Prostate gland (tissue), 2 donors: ENCODE measurements at regions not wholly inside any gene's neighbourhood (a gene's known extent, or its start where the extent isn't known, plus 50 kb on each side); places are given as distances from the start of the nearest gene placed in this dataset.
A peak's percentile ranks its signal among the peaks of the same experiment; 100 is the strongest.

Source experiments
- DNase-seq: peaks from one replicate; pipeline ENCODE4 v3.0.0-alpha.2; 2019; ENCODE audit warnings: low spot score
- H3K27ac ChIP-seq, 2 donors: fragments of 200-600 bp; sonication (generic); 2 replicates each; pipeline ENCODE4 v1.5.1; 2017 to 2019
- H3K27me3 ChIP-seq: fragments of 200-600 bp; sonication (generic); replicated peaks from 2 replicates; pipeline ENCODE4 v1.5.1; 2019; ENCODE audit not compliant: insufficient read depth
- H3K36me3 ChIP-seq, 2 donors: fragments of 200-600 bp; sonication (generic); 1 replicate in 1 of 2; 2 replicates in 1 of 2; pipeline versions ENCODE4 v1.5.1 to v1.8.1; 2017 to 2019
- H3K4me1 ChIP-seq: fragments of 200-600 bp; sonication (generic); replicated peaks from 2 replicates; pipeline ENCODE4 v1.5.1; 2019
- H3K4me3 ChIP-seq, 2 donors: fragments of 200-600 bp; sonication (generic); 2 replicates each; pipeline ENCODE4 v1.5.1; 2017 to 2019
- H3K9me3 ChIP-seq: fragments of 200-600 bp; sonication (generic); 2 replicates; pipeline ENCODE4 v1.5.1; 2017
- POLR2A ChIP-seq: fragments of 450-650 bp; IDR thresholded peaks from one replicate; pipeline ENCODE4 v1.6.1; 2016; ENCODE audit warnings: antibody characterized with exemption, mild to moderate bottlenecking
- POLR2AphosphoS5 ChIP-seq: sonication (generic); formaldehyde crosslinking; IDR thresholded peaks from one replicate; pipeline ENCODE4 v1.6.1; 2017; ENCODE audit warnings: antibody characterized with exemption
- WGBS: methylation state at CpG from one replicate; pipeline ENCODE4 v1.1.5; 2018; 5-methylcytosine and 5-hydroxymethylcytosine counted together
- intact Hi-C: fragments of 100-400 bp; cut with DNase I; formaldehyde crosslinking; loops from one replicate; pipeline ENCODE4 v1.14.2; 2022
- TF ChIP-seq, protein P1 (sequence below), 4 experiments: fragments of 200-600 bp in 2 of 4; fragments of 450-650 bp in 2 of 4; sonication (generic) in 2 of 4; IDR thresholded peaks; 1 replicate in 3 of 4; 2 replicates in 1 of 4; pipeline ENCODE4 v1.5.1; 2016 to 2019; ENCODE audit warnings: antibody characterized with exemption in 4 of 4, mild to moderate bottlenecking in 2 of 4, moderate library complexity in 2 of 4

DNA sequence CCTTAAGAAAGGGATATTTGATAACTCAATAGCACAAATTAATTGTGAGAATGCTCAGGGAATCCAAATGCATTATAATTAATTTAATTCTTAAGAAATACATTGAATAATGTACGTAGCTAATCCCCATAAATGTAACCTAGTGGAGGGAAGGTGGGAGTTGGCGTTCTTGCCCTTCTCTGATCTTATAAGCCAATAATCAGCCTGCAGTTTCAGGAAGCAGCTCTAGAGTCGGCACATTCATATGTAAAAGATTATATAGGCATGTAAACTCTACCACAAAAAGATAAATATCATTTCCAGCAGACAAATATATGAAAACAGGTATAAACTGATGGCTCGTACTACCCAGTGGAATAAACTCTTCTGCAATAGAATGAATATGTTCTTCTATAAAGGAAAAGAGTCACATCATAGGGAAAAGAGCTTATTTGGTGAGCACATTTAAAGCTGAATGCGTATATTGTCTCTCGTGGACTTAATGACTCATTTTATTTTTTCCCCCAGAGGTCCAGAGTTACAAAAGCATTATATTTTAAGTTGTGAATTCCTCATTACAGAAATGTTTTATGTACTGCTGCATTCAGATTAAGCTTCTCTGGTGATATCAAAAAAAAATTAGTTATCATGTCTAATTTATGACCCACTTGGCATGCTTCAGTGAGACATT, 112.2 kb downstream of the TFAP2A start:
- no peaks in the 10 kb centered on the region for H3K9me3 ChIP-seq
- no peaks in the 10 kb centered on the region for H3K4me1 ChIP-seq
- WGBS = 72% methylated on average over 6 of the region's 6 CpGs
- no peak overlapping the region for H3K4me3 ChIP-seq
- no peaks in the 10 kb centered on the region for H3K36me3 ChIP-seq
- TF ChIP-seq, protein P1, sequence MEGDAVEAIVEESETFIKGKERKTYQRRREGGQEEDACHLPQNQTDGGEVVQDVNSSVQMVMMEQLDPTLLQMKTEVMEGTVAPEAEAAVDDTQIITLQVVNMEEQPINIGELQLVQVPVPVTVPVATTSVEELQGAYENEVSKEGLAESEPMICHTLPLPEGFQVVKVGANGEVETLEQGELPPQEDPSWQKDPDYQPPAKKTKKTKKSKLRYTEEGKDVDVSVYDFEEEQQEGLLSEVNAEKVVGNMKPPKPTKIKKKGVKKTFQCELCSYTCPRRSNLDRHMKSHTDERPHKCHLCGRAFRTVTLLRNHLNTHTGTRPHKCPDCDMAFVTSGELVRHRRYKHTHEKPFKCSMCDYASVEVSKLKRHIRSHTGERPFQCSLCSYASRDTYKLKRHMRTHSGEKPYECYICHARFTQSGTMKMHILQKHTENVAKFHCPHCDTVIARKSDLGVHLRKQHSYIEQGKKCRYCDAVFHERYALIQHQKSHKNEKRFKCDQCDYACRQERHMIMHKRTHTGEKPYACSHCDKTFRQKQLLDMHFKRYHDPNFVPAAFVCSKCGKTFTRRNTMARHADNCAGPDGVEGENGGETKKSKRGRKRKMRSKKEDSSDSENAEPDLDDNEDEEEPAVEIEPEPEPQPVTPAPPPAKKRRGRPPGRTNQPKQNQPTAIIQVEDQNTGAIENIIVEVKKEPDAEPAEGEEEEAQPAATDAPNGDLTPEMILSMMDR (IDR thresholded peaks at IDR 0.05) = no peak
- TF ChIP-seq POLR2AphosphoS5 (no peak), POLR2A (no peak)
- no peak for DNase-seq
- H3K27me3 ChIP-seq = no peaks in the 10 kb centered on the region
- no peak overlapping the region for H3K27ac ChIP-seq
- intact Hi-C loops = no loop called here

DNA sequence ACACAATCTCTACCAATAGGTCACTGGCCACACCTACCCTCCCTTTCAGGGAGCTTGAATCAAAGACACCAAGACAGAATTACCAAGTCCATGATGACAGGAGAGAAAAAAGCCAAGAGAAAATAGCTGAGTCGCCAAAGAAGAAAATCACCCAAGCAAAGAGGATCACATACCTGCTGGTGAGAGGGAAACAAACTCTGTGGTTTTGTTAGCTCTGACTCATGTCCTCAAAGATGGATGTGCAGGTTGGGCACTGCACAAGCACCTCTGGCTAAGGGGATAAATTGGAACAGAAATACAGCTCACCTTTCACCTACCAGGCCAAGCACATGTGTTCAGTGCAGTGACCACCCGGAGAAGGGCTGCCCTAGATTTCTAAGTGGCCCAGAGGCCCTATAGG, 114.8 kb downstream of the TFAP2A start:
- TF ChIP-seq, protein P1 (IDR thresholded peaks at IDR 0.05) = no peak
- TF ChIP-seq POLR2AphosphoS5 = no peak
- intact Hi-C loops = no loop called here
- Histone ChIP-seq H3K27me3 (no peaks in the 10 kb centered on the region), H3K4me3 (no peak overlapping the region), H3K9me3 (no peaks in the 10 kb centered on the region), H3K4me1 (no peaks in the 10 kb centered on the region), H3K27ac (no peak overlapping the region), H3K36me3 (no peaks in the 10 kb centered on the region)
- WGBS = 82% methylated on average over 2 of the region's 2 CpGs
- no peak for DNase-seq

DNA sequence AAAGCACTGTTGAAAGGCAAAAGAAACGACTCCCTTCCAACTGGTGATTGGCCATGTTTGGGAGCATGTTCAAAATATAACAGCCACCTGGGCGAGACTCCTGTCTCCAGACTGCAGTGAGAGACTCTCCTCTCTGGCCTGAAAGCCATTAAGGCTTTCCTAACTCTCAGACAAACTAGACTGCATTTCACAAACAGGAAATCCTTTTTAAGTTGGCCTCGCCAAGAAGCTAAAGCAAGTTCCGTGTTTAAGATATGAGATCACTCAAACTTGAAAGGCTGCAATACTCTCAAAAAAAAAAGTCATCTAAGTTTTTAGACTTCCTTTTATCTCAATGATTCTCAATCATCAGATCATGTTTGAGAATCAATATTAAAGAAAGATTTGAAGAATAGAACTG, 117.0 kb downstream of the TFAP2A start:
- no peaks in the 10 kb centered on the region for H3K36me3 ChIP-seq
- no peaks in the 10 kb centered on the region for H3K9me3 ChIP-seq
- no peaks in the 10 kb centered on the region for H3K27me3 ChIP-seq
- H3K27ac ChIP-seq = no peak overlapping the region
- DNase-seq = no peak
- TF ChIP-seq, protein P1 (IDR thresholded peaks at IDR 0.05) = no peak
- TF ChIP-seq POLR2AphosphoS5 (no peak), POLR2A (no peak)
- H3K4me3 ChIP-seq = no peak overlapping the region
- intact Hi-C loops = no loop called here
- H3K4me1 ChIP-seq = no peaks in the 10 kb centered on the region
- WGBS = 60% methylated on average over 4 of the region's 4 CpGs

DNA sequence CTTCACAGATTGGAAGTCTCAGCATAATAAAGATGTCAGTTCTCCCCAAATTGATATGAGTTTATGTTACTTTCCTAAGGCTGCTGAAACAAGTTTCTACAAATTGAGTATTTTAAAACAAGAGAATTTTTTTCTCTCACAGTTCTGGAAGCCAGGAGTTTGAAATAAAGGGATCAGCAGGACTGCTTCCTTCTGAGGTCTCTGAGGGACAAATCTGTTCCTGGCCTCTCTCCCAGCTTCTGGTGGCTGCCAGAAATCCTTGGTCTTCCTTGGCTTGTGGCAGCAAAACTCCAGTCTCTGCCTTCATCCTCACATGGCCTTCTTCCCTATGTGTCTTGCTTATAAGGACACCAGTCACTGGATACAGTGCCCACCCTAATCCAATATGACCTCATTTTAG, 136.1 kb downstream of the TFAP2A start:
- no peaks in the 10 kb centered on the region for H3K4me1 ChIP-seq
- DNase-seq = peak; percentile 36
- H3K9me3 ChIP-seq = no peaks in the 10 kb centered on the region
- H3K4me3 ChIP-seq = no peak overlapping the region
- no peaks in the 10 kb centered on the region for H3K36me3 ChIP-seq
- H3K27ac ChIP-seq = no peak overlapping the region
- intact Hi-C loops = no loop called here
- no peaks in the 10 kb centered on the region for H3K27me3 ChIP-seq
- TF ChIP-seq, protein P1 (IDR thresholded peaks at IDR 0.05) = no peak
- TF ChIP-seq POLR2AphosphoS5 (no peak), POLR2A (no peak)

DNA sequence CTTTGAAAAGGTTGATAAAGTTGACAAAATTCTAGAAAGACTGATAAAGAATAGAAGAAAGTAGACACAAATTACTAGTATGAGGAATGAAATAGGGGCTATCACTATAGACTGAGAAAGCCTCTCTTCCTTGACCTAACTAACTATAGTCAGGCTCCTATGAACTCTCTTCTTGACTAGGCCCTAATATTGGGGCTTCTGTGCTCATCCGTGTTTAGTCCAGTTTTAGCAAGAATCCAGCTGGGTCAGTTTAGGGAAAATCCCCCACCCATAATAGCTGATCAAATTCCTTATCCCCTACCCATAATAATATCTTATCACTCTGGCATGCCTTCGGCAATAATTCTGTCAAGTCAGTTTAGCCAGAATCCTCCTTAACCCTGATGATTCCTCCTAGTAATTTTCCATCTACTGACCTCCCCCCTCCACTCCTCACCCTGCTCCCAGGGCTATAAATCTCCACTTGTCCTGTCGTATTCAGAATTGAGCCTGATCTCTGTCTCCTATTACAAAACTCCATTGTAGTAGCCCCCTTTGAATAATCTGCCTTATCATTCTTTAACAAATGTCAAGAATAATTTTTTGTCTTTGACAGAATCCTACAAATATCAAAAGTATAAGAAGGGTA, 138.1 kb downstream of the TFAP2A start:
- WGBS = 65% methylated on average over 3 of the region's 3 CpGs
- intact Hi-C loops = no loop called here
- no peaks in the 10 kb centered on the region for H3K36me3 ChIP-seq
- no peak for DNase-seq
- H3K27ac ChIP-seq = no peak overlapping the region
- H3K4me1 ChIP-seq = no peaks in the 10 kb centered on the region
- no peaks in the 10 kb centered on the region for H3K9me3 ChIP-seq
- no peak overlapping the region for H3K4me3 ChIP-seq
- no peaks in the 10 kb centered on the region for H3K27me3 ChIP-seq
- TF ChIP-seq POLR2AphosphoS5 (no peak), POLR2A (no peak)
- TF ChIP-seq, protein P1 (IDR thresholded peaks at IDR 0.05) = no peak
